ENCODE measurements at regions not wholly inside any gene's neighbourhood (a gene's known extent, or its start where the extent isn't known, plus 50 kb on each side); places are given as distances from the start of the nearest gene placed in this dataset.

GRCh38 chr7:25852211-25852938 is 299.6 kb upstream of the NFE2L3 start:
- DNase-seq = no peak

DNA sequence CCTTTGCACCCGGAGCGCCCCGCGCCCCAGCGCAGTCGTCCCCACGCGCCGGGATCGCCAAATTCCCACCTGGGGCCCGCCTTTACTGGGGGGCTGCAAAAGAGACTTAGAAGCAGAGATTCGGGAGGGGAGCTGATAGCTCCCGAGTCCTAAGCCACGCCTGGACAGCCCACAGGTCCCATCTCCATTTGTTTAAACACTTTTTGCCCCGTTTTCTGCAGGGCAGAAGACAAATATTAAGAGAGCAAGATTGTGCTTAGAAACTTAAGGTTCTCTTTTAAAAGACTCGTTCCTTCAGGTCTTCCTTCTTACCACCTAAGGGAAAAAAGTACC is 299.1 kb upstream of the NFE2L3 start:
- no peak for DNase-seq

DNA sequence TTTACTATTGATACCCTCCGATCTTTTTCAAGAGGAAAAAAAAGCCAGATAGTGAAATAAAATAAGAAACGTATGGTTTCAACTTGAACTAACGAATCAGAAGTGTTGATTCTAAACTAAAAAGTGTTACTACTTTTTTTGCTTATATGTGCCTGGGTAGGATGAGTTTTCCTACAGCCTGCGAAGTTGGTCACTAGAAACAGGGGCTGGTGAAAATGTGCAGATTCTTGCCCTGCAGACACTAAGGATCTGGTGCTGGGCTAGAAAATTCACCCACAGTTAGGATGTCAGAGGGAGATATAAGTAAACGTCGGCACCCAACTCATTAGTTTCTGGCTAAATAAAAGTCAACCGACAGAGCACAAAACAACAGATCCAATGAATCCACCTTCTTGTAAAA is 298.7 kb upstream of the NFE2L3 start:
- DNase-seq = no peak

DNA sequence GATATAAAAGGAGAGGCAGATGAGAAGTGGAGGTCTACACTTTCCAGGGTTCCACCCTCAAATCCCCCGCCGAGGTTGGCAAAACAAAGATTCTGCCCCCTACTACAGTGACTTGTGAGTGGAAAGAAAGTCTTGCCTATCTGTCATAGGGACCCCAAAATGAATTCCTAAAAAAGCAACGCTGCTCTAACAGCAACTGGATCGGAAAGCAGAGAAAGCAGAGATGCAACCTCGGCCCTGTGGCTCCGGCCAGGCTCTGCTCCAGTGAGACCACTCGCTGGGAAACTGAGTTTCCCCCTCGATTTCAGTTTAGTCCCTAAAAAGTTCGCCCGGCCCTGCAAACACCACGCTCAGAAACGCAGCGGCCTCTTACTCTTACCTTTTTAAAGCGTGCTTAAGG is 297.9 kb upstream of the NFE2L3 start:
- DNase-seq = no peak

GRCh38 chr7:25854608-25855497 is 297.1 kb upstream of the NFE2L3 start:
- DNase-seq = peak; percentile 99

GRCh38 chr7:25855854-25856782 is 295.9 kb upstream of the NFE2L3 start:
- DNase-seq = peak; percentile 72

- DNase-seq = peak; percentile 89
These were observed 294.5 kb upstream of the NFE2L3 start for GRCh38 chr7:25857376-25858067.

- DNase-seq = no peak
These were observed 293.8 kb upstream of the NFE2L3 start for GRCh38 chr7:25858200-25858524.

DNA sequence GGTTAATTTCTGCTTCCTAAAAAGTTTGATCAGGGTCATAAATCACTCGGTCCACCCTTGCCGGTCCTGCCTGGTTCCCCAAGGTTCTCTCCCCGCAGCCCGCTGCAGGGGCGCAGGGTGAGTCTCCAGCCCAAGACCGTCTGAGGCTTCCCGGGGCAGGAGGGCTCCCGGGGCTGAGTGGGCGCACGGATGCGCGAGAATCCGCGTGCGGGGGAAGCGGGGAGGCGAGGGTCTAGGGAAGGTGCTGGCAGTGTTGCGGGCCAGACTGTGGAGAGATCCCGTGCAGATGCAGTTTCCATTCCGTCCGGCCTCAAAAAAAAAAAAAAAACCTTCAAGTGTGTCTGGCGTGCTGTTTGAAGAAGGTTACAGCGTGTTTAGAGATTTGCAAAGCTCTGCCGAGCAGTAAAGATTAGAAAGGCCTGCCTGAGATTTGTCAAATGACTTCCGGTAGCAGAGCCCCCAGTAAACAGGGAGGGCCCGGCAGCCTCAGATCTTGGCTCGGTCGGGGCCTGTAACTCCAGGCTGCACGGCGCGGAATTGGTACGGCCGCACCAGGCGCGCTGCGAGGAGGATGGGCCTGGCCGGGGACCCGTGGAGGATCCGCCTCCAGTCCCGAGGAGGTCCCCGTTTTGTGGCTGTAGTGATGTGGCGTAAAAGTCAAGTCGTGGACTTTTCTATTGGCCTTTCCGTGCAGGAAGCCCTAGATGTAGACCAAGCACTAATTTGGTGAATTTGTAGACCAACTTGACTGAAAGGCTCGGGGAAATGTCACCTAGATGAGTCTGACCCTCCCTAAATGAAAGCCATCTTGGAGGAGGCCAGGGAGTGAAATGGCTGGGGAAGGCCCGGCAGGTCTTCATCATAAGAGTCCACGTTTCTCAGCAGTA is 293.2 kb upstream of the NFE2L3 start:
- no peak for DNase-seq

- DNase-seq = no peak
These were observed 292.4 kb upstream of the NFE2L3 start for GRCh38 chr7:25859412-25860274.

DNA sequence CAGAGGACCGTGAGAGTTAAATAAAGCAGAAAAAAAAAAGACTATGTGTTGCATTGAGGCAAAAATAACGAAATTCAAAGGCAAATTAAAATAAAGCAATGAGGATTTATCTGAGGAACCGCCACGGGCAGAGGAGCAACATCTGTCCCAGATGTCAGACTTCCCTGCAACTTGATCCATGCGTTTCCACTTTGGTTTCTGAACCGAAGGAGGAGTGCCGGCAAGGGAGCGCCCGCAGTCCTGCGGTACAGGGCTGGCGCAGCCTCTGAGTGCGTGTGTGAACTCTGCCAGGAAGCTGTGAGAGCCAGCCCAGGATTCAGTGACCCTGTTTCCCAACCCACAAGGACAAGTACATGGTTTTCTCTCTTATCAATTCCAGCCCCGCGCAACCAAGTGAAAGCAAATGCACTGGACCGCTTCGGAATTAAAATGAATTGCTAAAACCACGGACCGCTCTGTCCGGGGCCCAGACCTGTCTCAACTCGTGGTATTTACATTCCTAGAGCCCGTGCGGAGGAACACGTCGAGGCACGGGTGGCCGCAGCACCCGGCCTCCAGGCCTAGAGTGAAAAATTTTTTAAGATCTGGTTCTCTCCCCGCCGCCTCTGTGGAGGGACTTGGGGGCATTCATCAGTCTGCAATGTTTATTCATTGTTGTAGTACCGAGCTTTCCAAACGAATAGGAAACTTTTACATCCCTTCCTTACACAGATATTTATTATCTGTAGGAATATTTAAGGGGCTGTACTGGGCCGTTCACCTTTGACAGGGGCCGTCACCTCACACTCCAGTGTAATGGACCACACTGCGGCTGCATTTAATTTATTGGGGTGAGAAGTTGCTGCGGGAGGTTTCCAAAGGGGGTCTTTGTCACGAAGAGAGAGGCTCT is 291.5 kb upstream of the NFE2L3 start:
- DNase-seq = no peak

- DNase-seq = no peak
These were observed 290.9 kb upstream of the NFE2L3 start for GRCh38 chr7:25861164-25861496.

DNA sequence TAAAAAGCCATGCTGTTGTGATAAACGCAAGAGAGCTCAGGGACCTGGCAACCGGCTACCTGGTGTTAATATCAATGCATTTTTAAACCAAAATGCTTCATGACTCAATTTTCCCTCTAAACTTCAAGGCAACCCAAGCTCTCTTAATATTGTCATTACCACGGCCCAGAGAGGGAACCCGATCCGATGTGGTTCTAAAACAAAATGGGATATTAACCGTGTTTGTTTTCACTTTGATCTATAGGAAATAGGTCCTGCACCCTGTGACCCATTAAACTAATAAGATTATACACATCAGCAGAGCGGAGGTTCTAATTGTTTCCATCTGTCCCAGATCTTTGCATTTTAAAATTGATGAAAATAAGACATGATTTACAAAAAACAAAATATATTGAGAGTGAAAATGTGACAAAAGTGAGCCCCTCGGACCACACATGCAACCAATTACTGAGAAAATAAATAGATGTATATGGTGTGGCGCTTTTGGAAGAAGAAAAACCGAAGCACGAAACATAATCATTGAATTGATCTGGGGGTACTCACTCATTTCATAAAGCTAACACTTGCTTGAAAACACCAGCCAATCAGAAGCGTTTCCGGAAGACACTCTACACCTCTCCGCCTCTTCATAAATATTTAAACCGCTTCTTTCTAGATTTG is 290.3 kb upstream of the NFE2L3 start:
- peak; percentile 48 for DNase-seq

DNA sequence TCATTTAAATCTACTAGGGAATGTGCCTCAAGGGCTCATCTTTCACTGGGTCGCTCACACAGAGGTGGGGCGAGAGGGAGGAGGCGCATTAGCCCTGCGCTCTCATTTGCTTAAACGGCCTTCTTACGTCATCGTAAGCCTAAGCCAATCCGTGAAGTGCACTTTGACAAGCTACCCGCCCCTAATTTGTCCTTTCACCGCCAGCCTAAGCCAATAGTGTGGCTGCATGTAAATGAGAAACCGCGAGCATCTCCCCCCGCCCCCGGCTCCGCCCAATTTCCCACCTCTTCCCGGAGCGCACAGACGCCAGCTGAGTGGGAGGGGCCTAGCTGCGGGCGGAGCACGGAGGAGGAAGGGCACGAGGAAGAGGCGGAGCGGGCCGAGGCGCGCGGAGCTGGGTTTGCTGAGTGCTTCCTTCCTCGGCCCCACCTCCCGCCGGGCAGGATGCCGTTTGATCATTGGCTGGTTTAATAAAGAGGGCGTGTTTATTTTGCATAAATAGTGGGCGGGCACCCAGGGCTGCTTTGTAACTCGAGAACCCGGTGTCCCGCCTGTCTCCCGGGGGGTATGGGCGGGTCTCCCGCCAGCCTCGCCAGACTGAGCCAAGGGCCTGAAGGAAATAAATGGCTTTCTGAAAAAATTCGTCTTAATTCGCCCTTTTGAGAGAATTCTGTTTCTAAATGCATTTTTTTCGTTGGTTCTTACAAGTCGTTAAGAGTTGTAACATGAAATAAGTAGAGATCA is 289.6 kb upstream of the NFE2L3 start:
- peak; percentile 100 for DNase-seq

DNA sequence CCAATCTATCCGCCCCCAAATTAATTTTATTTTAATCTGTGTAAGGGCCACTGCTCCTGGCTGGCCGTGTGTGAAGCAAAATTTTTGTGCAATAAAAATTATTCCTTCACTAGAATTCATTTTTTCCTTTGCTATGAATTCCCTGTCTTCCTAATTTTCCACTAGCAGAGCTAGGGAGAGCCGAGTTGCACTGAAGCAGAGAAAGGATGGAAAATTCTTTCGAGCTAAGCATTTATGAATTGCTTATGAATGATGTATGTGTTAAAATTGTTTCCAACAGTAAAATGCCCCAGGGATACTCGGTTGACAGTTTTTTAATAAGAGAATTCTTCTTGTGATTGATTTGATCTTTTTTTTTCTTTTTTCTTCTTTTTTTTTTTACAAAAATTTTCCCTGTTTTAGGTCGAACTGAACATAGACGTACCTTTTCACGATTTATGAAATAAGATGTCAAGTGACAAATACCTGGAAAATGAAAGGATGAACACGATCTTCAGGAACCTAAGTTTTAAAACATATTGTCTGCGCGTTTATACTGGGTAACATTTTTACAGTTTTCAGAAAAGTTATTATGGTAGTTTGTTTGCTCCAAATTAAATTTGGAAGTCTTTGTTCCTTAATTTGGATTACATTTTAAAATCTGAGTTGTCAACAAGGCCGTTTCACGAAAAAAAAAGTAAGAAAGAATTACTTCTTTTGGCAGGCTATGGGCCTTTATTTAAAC is 288.8 kb upstream of the NFE2L3 start:
- DNase-seq = peak; percentile 61

DNA sequence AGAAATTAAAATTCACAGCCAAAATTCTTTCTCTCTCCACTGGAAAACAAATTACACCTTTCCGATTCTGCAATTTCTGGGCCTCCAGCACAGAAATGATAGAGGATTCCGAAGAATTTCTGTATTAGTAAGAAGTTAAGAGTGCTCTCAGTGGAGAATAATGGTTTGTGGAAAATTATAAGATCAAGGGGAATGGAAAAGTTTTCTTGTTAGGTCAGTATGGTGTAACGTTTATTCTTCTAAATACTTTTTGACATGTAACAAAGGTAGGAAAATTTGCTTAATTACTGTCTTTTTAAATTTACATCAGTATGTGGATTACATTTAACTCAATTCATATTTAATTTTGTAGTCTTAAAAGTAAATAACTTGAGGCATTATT is 288.3 kb upstream of the NFE2L3 start:
- no peak for DNase-seq

DNA sequence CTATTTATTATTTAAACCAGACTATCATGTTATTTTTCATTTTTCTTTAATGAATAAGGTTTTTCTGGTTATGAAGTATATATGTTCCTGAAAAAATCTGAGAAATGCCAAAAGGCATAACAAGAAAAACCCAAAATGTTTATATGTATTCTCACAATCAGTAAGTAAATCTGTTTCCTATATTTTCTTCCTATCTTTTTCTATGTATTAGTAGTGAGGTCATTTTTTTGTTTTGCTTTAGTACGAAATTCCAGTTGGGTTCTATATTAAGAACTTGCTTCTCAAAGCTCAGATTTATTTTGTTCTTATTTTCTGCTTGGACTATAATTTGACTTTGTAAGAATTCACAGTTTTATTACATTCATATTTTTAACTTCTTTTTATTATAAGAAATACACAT is 287.5 kb upstream of the NFE2L3 start:
- DNase-seq = peak; percentile 14
